ENCODE measurements at regions not wholly inside any gene's neighbourhood (a gene's known extent, or its start where the extent isn't known, plus 50 kb on each side); places are given as distances from the start of the nearest gene placed in this dataset.
A peak's percentile ranks its signal among the peaks of the same experiment; 100 is the strongest.

GRCh38 chr17:13346081-13346533, 255.6 kb downstream of the HS3ST3A1 start:
- DNase-seq (ENCODE audit: low read depth) (peak; percentile 82), FAIRE-seq (no peak)
- no peaks in the 10 kb centered on the region for H3K27me3 ChIP-seq (ENCODE audit: control insufficient read depth, insufficient read depth, low read length)
- no peak for TF ChIP-seq CTCF (IDR thresholded peaks at IDR 0.05; ENCODE audit: insufficient read depth, low read length, severe bottlenecking)
- no peaks in the 10 kb centered on the region for H3K36me3 ChIP-seq (ENCODE audit: control insufficient read depth, insufficient read depth, low read length)
- H3K4me3 ChIP-seq (ENCODE audit: low read depth, low read length) = no peak overlapping the region

- H3K36me3 ChIP-seq (ENCODE audit: control insufficient read depth, insufficient read depth, low read length) = no peaks in the 10 kb centered on the region
- DNase-seq (ENCODE audit: low read depth) = no peak
- TF ChIP-seq CTCF (IDR thresholded peaks at IDR 0.05; ENCODE audit: insufficient read depth, low read length, severe bottlenecking) = no peak
- no peak for FAIRE-seq
- no peak overlapping the region for H3K4me3 ChIP-seq (ENCODE audit: low read depth, low read length)
- H3K27me3 ChIP-seq (ENCODE audit: control insufficient read depth, insufficient read depth, low read length) = no peaks in the 10 kb centered on the region
Observed at GRCh38 chr17:13338421-13338820, 263.3 kb downstream of the HS3ST3A1 start.

GRCh38 chr17:13337864-13338371, 263.8 kb downstream of the HS3ST3A1 start:
- Histone ChIP-seq H3K36me3 (ENCODE audit: control insufficient read depth, insufficient read depth, low read length) (no peaks in the 10 kb centered on the region), H3K4me3 (ENCODE audit: low read depth, low read length) (no peak overlapping the region), H3K27me3 (ENCODE audit: control insufficient read depth, insufficient read depth, low read length) (no peaks in the 10 kb centered on the region)
- TF ChIP-seq CTCF (IDR thresholded peaks at IDR 0.05; ENCODE audit: insufficient read depth, low read length, severe bottlenecking) = peak; percentile 80
- DNase-seq (ENCODE audit: low read depth) (peak; percentile 57), FAIRE-seq (no peak)

- H3K4me3 ChIP-seq (ENCODE audit: low read depth, low read length) = no peak overlapping the region
- no peaks in the 10 kb centered on the region for H3K36me3 ChIP-seq (ENCODE audit: control insufficient read depth, insufficient read depth, low read length)
- no peaks in the 10 kb centered on the region for H3K27me3 ChIP-seq (ENCODE audit: control insufficient read depth, insufficient read depth, low read length)
- no peak for FAIRE-seq
- TF ChIP-seq CTCF (IDR thresholded peaks at IDR 0.05; ENCODE audit: insufficient read depth, low read length, severe bottlenecking) = no peak
- DNase-seq (ENCODE audit: low read depth) = no peak
Observed at GRCh38 chr17:13337151-13337550, 264.6 kb downstream of the HS3ST3A1 start.

- Histone ChIP-seq H3K36me3 (ENCODE audit: control insufficient read depth, insufficient read depth, low read length) (no peaks in the 10 kb centered on the region), H3K27me3 (ENCODE audit: control insufficient read depth, insufficient read depth, low read length) (no peaks in the 10 kb centered on the region), H3K4me3 (ENCODE audit: low read depth, low read length) (no peak overlapping the region)
- DNase-seq (ENCODE audit: low read depth) = no peak
- TF ChIP-seq CTCF (IDR thresholded peaks at IDR 0.05; ENCODE audit: insufficient read depth, low read length, severe bottlenecking) = no peak
- peak; percentile 43 for FAIRE-seq
Observed at GRCh38 chr17:13334374-13334773, 267.4 kb downstream of the HS3ST3A1 start.

- H3K27me3 ChIP-seq (ENCODE audit: control insufficient read depth, insufficient read depth, low read length) = no peaks in the 10 kb centered on the region
- TF ChIP-seq CTCF (IDR thresholded peaks at IDR 0.05; ENCODE audit: insufficient read depth, low read length, severe bottlenecking) = no peak
- no peak for FAIRE-seq
- DNase-seq (ENCODE audit: low read depth) = no peak
- H3K4me3 ChIP-seq (ENCODE audit: low read depth, low read length) = no peak overlapping the region
- no peaks in the 10 kb centered on the region for H3K36me3 ChIP-seq (ENCODE audit: control insufficient read depth, insufficient read depth, low read length)
Observed at GRCh38 chr17:13333661-13334060, 268.1 kb downstream of the HS3ST3A1 start.
